ENCODE measurements at regions not wholly inside any gene's neighbourhood (a gene's known extent, or its start where the extent isn't known, plus 50 kb on each side); places are given as distances from the start of the nearest gene placed in this dataset.

DNA sequence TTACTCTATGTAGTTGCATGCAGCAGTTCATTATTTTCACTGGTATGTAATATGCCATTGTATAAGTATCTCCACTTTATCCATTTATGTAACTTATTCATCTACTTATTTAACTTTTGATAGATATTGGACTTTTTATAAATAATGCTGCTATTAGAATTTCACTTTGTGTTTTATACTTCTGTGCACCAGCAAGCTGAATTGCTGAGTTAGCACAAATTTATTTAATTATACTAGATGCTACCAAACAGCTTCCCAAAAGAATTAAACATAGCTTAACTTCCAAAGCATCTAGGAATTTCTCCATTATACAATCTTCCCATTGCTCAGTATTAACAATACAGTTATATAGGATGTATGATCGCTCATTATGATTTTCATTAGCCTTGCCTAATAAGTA is 308.0 kb upstream of the FKBP1C start:
- no peaks in the 10 kb centered on the region for H3K23me2 ChIP-seq (ENCODE audit: low read depth, low read length)
- H3K4me2 ChIP-seq (ENCODE audit: insufficient read depth in 1 of 2, low read depth in 2 of 2, low read length in 2 of 2) = no peak overlapping the region
- H3K4ac ChIP-seq (replicated peaks; ENCODE audit: insufficient read length, low read depth, low read length) = no peak overlapping the region
- H3K4me1 ChIP-seq (replicated peaks in 1 of 4; ENCODE audit: control insufficient read depth in 3 of 4, insufficient read depth in 4 of 4, low read length in 3 of 4) = no peaks in the 10 kb centered on the region
- no peak overlapping the region for H3K4me3 ChIP-seq (ENCODE audit: extremely low read depth in 1 of 4, insufficient read depth in 2 of 4, low read depth in 3 of 4, low read length in 4 of 4)
- H2BK12ac ChIP-seq (ENCODE audit: low read depth, low read length) = no peak overlapping the region
- H3K23ac ChIP-seq (ENCODE audit: insufficient read length) = no peak overlapping the region
- H2BK15ac ChIP-seq (ENCODE audit: low read length) = no peak overlapping the region
- H3K9ac ChIP-seq (replicated peaks in 1 of 4; ENCODE audit: extremely low read depth in 1 of 4, low read depth in 3 of 4, low read length in 3 of 4) = no peak overlapping the region
- no peak overlapping the region for H2AK5ac ChIP-seq (ENCODE audit: low read depth, low read length)
- H3K9me3 ChIP-seq (ENCODE audit: insufficient read depth in 2 of 2, low read depth in 1 of 2, low read length in 1 of 2) = no peaks in the 10 kb centered on the region
- DNase-seq (ENCODE audit: low read depth in 1 of 2, low spot score in 2 of 2) = no peak
- H3K27ac ChIP-seq (ENCODE audit: low read depth, low read length) = no peak overlapping the region
- no peaks in the 10 kb centered on the region for H3K79me1 ChIP-seq (ENCODE audit: low read depth, low read length)
- no peak for FAIRE-seq
- H3K27me3 ChIP-seq (replicated peaks in 1 of 4; ENCODE audit: control insufficient read depth in 3 of 4, extremely low read depth in 1 of 4, insufficient read depth in 3 of 4, low read length in 3 of 4) = no peaks in the 10 kb centered on the region
- H4K5ac ChIP-seq (ENCODE audit: insufficient read length, low read depth, low read length) = no peak overlapping the region
- no peak overlapping the region for H4K91ac ChIP-seq (replicated peaks; ENCODE audit: insufficient read length, low read length)
- WGBS, 2 experiments (ENCODE audit: extremely low coverage in 1 of 2, insufficient coverage in 1 of 2, insufficient read length in 1 of 2, insufficient replicate concordance in 2 of 2, low coverage in 1 of 2, low lambda C conversion rate in 2 of 2, missing lambda C conversion rate in 1 of 2) = 87% methylated on average over 1 of the region's 1 CpG; no CpG with 5 or more reads in 1 of the 2 experiments
- H2BK5ac ChIP-seq (ENCODE audit: low read depth, low read length) = no peak overlapping the region
- H3K56ac ChIP-seq (replicated peaks; ENCODE audit: insufficient read length, low read depth, low read length) = no peak overlapping the region
- no peak overlapping the region for H3K18ac ChIP-seq (ENCODE audit: extremely low read depth, low read length)
- no peak overlapping the region for H3K14ac ChIP-seq (ENCODE audit: insufficient read length)
- H3K36me3 ChIP-seq (ENCODE audit: control insufficient read depth in 2 of 4, insufficient read depth in 4 of 4, low read length in 3 of 4) = no peaks in the 10 kb centered on the region
- no peaks in the 10 kb centered on the region for H4K20me1 ChIP-seq (replicated peaks in 1 of 2; ENCODE audit: control insufficient read depth in 1 of 2, insufficient read depth in 2 of 2, low read length in 2 of 2)
- no peak overlapping the region for H4K8ac ChIP-seq (ENCODE audit: extremely low read depth, insufficient read depth, low read length)
- TF ChIP-seq RBBP5 (IDR thresholded peaks at IDR 0.05; ENCODE audit: borderline replicate concordance, low read depth, low read length) = no peak
- TF ChIP-seq MAFK (IDR thresholded peaks at IDR 0.05; ENCODE audit: low read depth, low read length) = peak; percentile 82
- TF ChIP-seq RNF2 (IDR thresholded peaks at IDR 0.05; ENCODE audit: borderline replicate concordance, low read depth, low read length, missing control alignments, poor library complexity, severe bottlenecking) = no peak
- no peak for TF ChIP-seq CEBPB (IDR thresholded peaks at IDR 0.05; ENCODE audit: low read depth, low read length)
- POLR2A ChIA-PET (ENCODE audit: partially characterized antibody) = no interaction called here
- H2BK120ac ChIP-seq (replicated peaks; ENCODE audit: low read depth, low read length) = no peak overlapping the region
- no peaks in the 10 kb centered on the region for H3K79me2 ChIP-seq (ENCODE audit: control insufficient read depth in 1 of 2, insufficient read depth in 2 of 2, low read length in 2 of 2)
- no peak overlapping the region for H2BK20ac ChIP-seq (ENCODE audit: low read length)
- no peak overlapping the region for H2AFZ ChIP-seq (ENCODE audit: low read length)
- CTCF ChIA-PET (ENCODE audit: partially characterized antibody) = interaction anchor here (1.1 kb wide), 1 partner anchor 404 kb away, joined by 3 read pairs; no protein-coding TSS in a partner anchor
